NB4 (cell line): ENCODE measurements at regions not wholly inside any gene's neighbourhood (a gene's known extent, or its start where the extent isn't known, plus 50 kb on each side); places are given as distances from the start of the nearest gene placed in this dataset.

Source experiments
- DNase-seq: peaks from one replicate; pipeline ENCODE4 v3.0.0; 2010; ENCODE audit warnings: low read depth
- H3K4me3 ChIP-seq: one replicate; pipeline ENCODE4 v1.5.1; 2011; ENCODE audit warnings: mild to moderate bottlenecking, low read depth, low read length, moderate library complexity
- MYC ChIP-seq: IDR thresholded peaks from 2 replicates; pipeline ENCODE4 v1.6.1; 2011; ENCODE audit warnings: low read depth, low read length
- POLR2A ChIP-seq: IDR thresholded peaks from 2 replicates; pipeline ENCODE4 v1.6.1; 2011; ENCODE audit warnings: mild to moderate bottlenecking; ENCODE audit not compliant: insufficient read length; ENCODE audit errors: extremely low read depth
- TF ChIP-seq, protein P1 (sequence below): IDR thresholded peaks from 2 replicates; pipeline ENCODE4 v1.6.1; 2011; ENCODE audit warnings: low read depth, low read length
- TF ChIP-seq, protein P2 (sequence below): IDR thresholded peaks from one replicate; pipeline ENCODE4 v1.5.1; 2012; ENCODE audit warnings: low read depth, low read length

DNA sequence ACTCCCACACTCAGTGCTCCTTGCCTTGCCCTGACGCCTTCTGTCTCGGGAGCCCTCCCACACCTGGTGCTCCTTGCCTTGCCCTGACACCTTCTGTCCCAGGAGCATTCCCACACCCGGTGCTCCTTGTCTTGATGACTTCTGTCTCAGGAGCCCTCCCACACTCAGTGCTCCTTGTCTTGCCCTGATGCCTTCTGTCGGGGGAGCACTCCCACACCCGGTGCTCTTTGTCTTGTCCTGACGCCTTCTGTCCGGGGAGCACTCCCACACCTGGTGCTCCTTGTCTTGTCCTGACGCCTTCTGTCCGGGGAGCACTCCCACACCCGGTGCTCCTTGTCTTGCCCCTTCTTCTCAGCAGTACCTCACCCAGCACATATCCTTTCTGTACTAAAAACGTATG, 207.2 kb upstream of the ADARB2 start:
- no peak for DNase-seq
- TF ChIP-seq POLR2A (no peak), MYC (no peak)
- TF ChIP-seq, protein P1, sequence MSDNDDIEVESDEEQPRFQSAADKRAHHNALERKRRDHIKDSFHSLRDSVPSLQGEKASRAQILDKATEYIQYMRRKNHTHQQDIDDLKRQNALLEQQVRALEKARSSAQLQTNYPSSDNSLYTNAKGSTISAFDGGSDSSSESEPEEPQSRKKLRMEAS = no peak
- TF ChIP-seq, protein P2, sequence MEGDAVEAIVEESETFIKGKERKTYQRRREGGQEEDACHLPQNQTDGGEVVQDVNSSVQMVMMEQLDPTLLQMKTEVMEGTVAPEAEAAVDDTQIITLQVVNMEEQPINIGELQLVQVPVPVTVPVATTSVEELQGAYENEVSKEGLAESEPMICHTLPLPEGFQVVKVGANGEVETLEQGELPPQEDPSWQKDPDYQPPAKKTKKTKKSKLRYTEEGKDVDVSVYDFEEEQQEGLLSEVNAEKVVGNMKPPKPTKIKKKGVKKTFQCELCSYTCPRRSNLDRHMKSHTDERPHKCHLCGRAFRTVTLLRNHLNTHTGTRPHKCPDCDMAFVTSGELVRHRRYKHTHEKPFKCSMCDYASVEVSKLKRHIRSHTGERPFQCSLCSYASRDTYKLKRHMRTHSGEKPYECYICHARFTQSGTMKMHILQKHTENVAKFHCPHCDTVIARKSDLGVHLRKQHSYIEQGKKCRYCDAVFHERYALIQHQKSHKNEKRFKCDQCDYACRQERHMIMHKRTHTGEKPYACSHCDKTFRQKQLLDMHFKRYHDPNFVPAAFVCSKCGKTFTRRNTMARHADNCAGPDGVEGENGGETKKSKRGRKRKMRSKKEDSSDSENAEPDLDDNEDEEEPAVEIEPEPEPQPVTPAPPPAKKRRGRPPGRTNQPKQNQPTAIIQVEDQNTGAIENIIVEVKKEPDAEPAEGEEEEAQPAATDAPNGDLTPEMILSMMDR = no peak

DNA sequence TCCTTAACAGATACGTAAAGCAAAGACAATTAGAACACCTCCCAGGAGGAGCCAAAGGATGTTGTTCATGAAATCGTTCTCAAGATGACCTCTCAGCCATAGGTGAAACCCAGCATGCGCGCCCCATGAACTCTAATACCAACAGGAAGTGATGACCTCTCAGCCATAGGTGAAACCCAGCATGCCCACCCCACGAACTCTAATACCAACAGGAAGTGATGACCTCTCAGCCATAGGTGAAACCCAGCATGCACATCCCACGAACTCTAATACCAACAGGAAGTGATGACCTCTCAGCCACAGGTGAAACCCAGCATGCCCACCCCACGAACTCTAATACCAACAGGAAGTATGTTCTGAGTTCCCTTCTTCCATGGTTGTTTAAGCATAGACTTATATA, 205.2 kb upstream of the ADARB2 start:
- no peak for DNase-seq
- H3K4me3 ChIP-seq = no peak overlapping the region
- TF ChIP-seq MYC (no peak), POLR2A (no peak)
- TF ChIP-seq, protein P1 = no peak
- TF ChIP-seq, protein P2 = no peak

More for the DNA sequence above, 207.2 kb upstream of the ADARB2 start:
- H3K4me3 ChIP-seq = no peak overlapping the region

DNA sequence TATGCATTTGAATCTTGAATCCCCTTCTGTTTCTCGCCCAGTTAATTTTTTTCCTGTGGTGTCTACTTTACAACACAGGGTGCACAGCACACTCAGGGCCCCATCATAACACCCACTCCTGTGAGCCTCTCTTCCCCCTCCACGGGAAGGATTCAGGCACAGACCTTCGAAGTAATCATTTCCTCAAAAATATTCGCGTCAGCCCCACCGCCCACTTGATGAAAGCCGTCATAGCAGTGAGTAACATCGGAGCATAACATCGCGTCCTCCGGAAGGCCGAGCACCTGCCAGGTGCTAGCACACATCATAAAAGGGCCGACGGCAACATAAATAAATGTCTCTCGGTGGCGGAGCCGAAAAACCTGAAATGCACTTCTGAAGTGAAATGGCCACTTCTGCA, 201.7 kb upstream of the ADARB2 start:
- H3K4me3 ChIP-seq = no peak overlapping the region
- DNase-seq = no peak
- TF ChIP-seq, protein P2 = no peak
- TF ChIP-seq, protein P1 = no peak
- TF ChIP-seq POLR2A = no peak
- TF ChIP-seq MYC = no peak

DNA sequence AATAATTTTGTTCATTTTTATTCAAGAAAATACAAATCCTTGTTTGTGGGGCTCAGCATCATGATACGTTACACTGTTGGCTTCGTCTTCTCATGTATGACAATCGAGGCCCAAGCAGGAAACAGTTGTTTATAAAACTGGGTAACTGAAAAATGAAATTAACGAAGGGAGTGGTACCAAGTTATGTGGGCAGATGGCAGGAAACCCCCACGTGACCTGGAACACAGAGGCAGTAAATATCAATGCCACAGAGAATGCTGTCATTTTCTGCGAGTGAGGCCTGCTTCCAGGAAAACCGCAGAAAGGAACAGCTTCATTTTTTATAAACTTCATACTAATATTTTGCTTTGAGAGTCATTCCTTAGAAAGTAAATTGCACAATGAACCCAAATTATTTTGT, 201.0 kb upstream of the ADARB2 start:
- H3K4me3 ChIP-seq = no peak overlapping the region
- peak; percentile 66 for DNase-seq
- TF ChIP-seq POLR2A (no peak), MYC (no peak)
- TF ChIP-seq, protein P1 = no peak
- TF ChIP-seq, protein P2 = no peak

DNA sequence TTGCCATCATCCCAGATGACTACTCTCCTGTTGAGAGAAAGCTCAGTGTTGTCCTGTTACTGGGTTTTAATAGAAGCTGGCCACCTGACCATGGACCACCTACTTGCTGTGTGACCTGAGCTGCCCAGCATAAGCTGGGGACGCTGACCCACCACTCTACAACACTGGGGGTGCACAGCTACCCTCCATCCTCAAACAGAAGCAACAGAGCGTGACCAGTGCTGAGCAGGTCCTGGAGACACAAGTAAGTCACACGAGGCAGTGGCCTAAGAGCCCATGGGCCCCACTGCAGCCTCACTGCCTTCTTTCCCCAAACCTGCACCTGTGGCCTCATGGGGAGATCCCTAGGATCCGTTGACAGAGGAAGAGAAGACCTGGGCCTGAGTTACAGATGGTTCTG, 198.6 kb upstream of the ADARB2 start:
- TF ChIP-seq, protein P1 = no peak
- no peak for TF ChIP-seq MYC
- TF ChIP-seq, protein P2 = no peak
- TF ChIP-seq POLR2A = no peak
- no peak for DNase-seq
- H3K4me3 ChIP-seq = no peak overlapping the region

DNA sequence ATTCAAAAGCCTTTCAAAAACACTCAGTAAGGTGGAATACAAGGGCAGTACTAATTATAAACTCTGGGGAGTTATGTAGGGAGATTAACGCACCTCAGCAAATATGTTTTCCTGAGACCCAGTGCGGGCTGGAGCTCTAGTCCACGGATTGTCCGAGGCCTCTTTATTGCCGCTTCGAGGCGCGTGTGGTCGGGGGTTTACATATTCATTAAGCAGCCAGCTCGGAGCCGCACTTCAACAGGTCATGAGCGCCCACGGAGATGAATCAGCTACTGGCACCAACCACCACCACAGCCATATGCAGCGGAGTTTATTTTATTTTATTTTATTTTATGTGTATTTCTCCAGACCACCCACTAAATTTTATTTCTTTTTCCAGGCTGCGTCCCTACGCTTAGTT, 195.9 kb upstream of the ADARB2 start:
- TF ChIP-seq, protein P2 = no peak
- TF ChIP-seq POLR2A (no peak), MYC (no peak)
- TF ChIP-seq, protein P1 = no peak
- H3K4me3 ChIP-seq = no peak overlapping the region
- peak; percentile 7 for DNase-seq
